Osteocyte (in vitro differentiated cells): ENCODE measurements at regions not wholly inside any gene's neighbourhood (a gene's known extent, or its start where the extent isn't known, plus 50 kb on each side); places are given as distances from the start of the nearest gene placed in this dataset.

Experiments used
- DNase-seq: peaks from one replicate; pipeline ENCODE4 v3.0.0; 2021; ENCODE audit warnings: mixed read lengths; ENCODE audit not compliant: unreplicated experiment; ENCODE audit errors: extremely low spot score
- H3K27ac Mint-ChIP-seq: one replicate; pipeline ENCODE4 v1.8.0; 2021; ENCODE audit warnings: mild to moderate bottlenecking, mixed read lengths; ENCODE audit not compliant: unreplicated experiment
- H3K27me3 Mint-ChIP-seq: one replicate; pipeline ENCODE4 v1.8.0; 2021; ENCODE audit warnings: mixed read lengths; ENCODE audit not compliant: unreplicated experiment
- H3K36me3 Mint-ChIP-seq: one replicate; pipeline ENCODE4 v1.8.0; 2021; ENCODE audit warnings: mixed read lengths; ENCODE audit not compliant: unreplicated experiment
- H3K4me1 Mint-ChIP-seq: one replicate; pipeline ENCODE4 v1.8.0; 2021; ENCODE audit warnings: mixed read lengths; ENCODE audit not compliant: unreplicated experiment
- H3K4me3 Mint-ChIP-seq: one replicate; pipeline ENCODE4 v1.8.0; 2021; ENCODE audit warnings: mild to moderate bottlenecking, moderate library complexity, mixed read lengths; ENCODE audit not compliant: unreplicated experiment
- H3K9me3 Mint-ChIP-seq: one replicate; pipeline ENCODE4 v1.8.0; 2021; ENCODE audit warnings: mixed read lengths; ENCODE audit not compliant: unreplicated experiment
- CTCF ChIP-seq: fragments of 200-600 bp; sonication (generic); IDR thresholded peaks from 2 replicates; pipeline ENCODE4 v1.5.0; 2021; ENCODE audit warnings: antibody characterized with exemption, mild to moderate bottlenecking, moderate library complexity

GRCh38 chr18:34287825-34288224, 63.1 kb upstream of the NOL4 start:
- H3K27me3 Mint-ChIP-seq, result no peaks in the 10 kb centered on the region
- no peak overlapping the region for H3K4me3 Mint-ChIP-seq
- no peak for TF ChIP-seq CTCF
- no peak for DNase-seq
- H3K9me3 Mint-ChIP-seq, result peaks cover 12% of the 10 kb centered on the region
- H3K4me1 Mint-ChIP-seq, result no peaks in the 10 kb centered on the region
- H3K27ac Mint-ChIP-seq, result no peak overlapping the region
- H3K36me3 Mint-ChIP-seq, result peaks cover 2% of the 10 kb centered on the region

GRCh38 chr18:34292594-34292993, 67.9 kb upstream of the NOL4 start:
- Mint-ChIP-seq H3K9me3 (peaks cover 12% of the 10 kb centered on the region), H3K4me1 (no peaks in the 10 kb centered on the region), H3K27me3 (no peaks in the 10 kb centered on the region), H3K4me3 (no peak overlapping the region), H3K27ac (no peak overlapping the region), H3K36me3 (peaks cover 2% of the 10 kb centered on the region)
- no peak for DNase-seq
- no peak for TF ChIP-seq CTCF

GRCh38 chr18:34297287-34297686, 72.6 kb upstream of the NOL4 start:
- H3K27ac Mint-ChIP-seq, result no peak overlapping the region
- TF ChIP-seq CTCF, result no peak
- H3K4me1 Mint-ChIP-seq, result no peaks in the 10 kb centered on the region
- DNase-seq, result no peak
- H3K36me3 Mint-ChIP-seq, result no peaks in the 10 kb centered on the region
- no peak overlapping the region for H3K4me3 Mint-ChIP-seq
- H3K9me3 Mint-ChIP-seq, result peaks cover 4% of the 10 kb centered on the region
- H3K27me3 Mint-ChIP-seq, result peaks cover 7% of the 10 kb centered on the region

GRCh38 chr18:34299828-34300227, 75.1 kb upstream of the NOL4 start:
- Mint-ChIP-seq H3K9me3 (peaks cover 10% of the 10 kb centered on the region), H3K27ac (no peak overlapping the region), H3K4me3 (no peak overlapping the region), H3K36me3 (no peaks in the 10 kb centered on the region), H3K4me1 (no peaks in the 10 kb centered on the region), H3K27me3 (peaks cover 15% of the 10 kb centered on the region)
- no peak for DNase-seq
- no peak for TF ChIP-seq CTCF

GRCh38 chr18:34311468-34311867, 86.8 kb upstream of the NOL4 start:
- no peaks in the 10 kb centered on the region for H3K4me1 Mint-ChIP-seq
- TF ChIP-seq CTCF, result no peak
- H3K27ac Mint-ChIP-seq, result no peak overlapping the region
- no peak for DNase-seq
- H3K9me3 Mint-ChIP-seq, result no peaks in the 10 kb centered on the region
- H3K27me3 Mint-ChIP-seq, result peaks cover 2% of the 10 kb centered on the region
- no peaks in the 10 kb centered on the region for H3K36me3 Mint-ChIP-seq
- no peak overlapping the region for H3K4me3 Mint-ChIP-seq
